HK-2 (cell line): ENCODE measurements at regions not wholly inside any gene's neighbourhood (a gene's known extent, or its start where the extent isn't known, plus 50 kb on each side); places are given as distances from the start of the nearest gene placed in this dataset.

ENCODE experiments used
- DNase-seq: peaks from one replicate; pipeline ENCODE4 v3.0.0-alpha.2; 2018; ENCODE audit not compliant: unreplicated experiment

- no peak for DNase-seq
Observed at GRCh38 chr11:130641876-130642275, 193.4 kb downstream of the ADAMTS15 start.

- DNase-seq: no peak
Observed at GRCh38 chr11:130642994-130643393, 194.5 kb downstream of the ADAMTS15 start.

- no peak for DNase-seq
Observed at GRCh38 chr11:130644187-130644586, 195.7 kb downstream of the ADAMTS15 start.

GRCh38 chr11:130645164-130645842 lies 196.9 kb downstream of the ADAMTS15 start:
- no peak for DNase-seq

- DNase-seq: no peak
Observed at GRCh38 chr11:130645843-130646197, 197.4 kb downstream of the ADAMTS15 start.

GRCh38 chr11:130646881-130647280 lies 198.4 kb downstream of the ADAMTS15 start:
- DNase-seq: no peak

- DNase-seq: no peak
Observed at GRCh38 chr11:130647371-130647770, 198.9 kb downstream of the ADAMTS15 start.

- DNase-seq: no peak
Observed at GRCh38 chr11:130649801-130650200, 201.4 kb downstream of the ADAMTS15 start.

GRCh38 chr11:130650456-130651030 lies 202.1 kb downstream of the ADAMTS15 start:
- DNase-seq: no peak

- no peak for DNase-seq
Observed at GRCh38 chr11:130651066-130651855, 202.8 kb downstream of the ADAMTS15 start.

GRCh38 chr11:130652671-130653335 lies 204.4 kb downstream of the ADAMTS15 start:
- DNase-seq: no peak

- peak; percentile 29 for DNase-seq
Observed at GRCh38 chr11:130653838-130654636, 205.6 kb downstream of the ADAMTS15 start.

GRCh38 chr11:130655300-130655699 lies 206.9 kb downstream of the ADAMTS15 start:
- no peak for DNase-seq

GRCh38 chr11:130666781-130667251 lies 218.4 kb downstream of the ADAMTS15 start:
- DNase-seq: no peak

GRCh38 chr11:130668751-130669150 lies 220.3 kb downstream of the ADAMTS15 start:
- no peak for DNase-seq

GRCh38 chr11:130670200-130670599 lies 221.8 kb downstream of the ADAMTS15 start:
- DNase-seq: no peak

GRCh38 chr11:130671801-130672700 lies 223.6 kb downstream of the ADAMTS15 start:
- no peak for DNase-seq

GRCh38 chr11:130672911-130673310 lies 224.5 kb downstream of the ADAMTS15 start:
- DNase-seq: no peak

GRCh38 chr11:130673698-130674097 lies 225.3 kb downstream of the ADAMTS15 start:
- no peak for DNase-seq

GRCh38 chr11:130674686-130675308 lies 226.4 kb downstream of the ADAMTS15 start:
- DNase-seq: no peak
